ENCODE measurements at regions not wholly inside any gene's neighbourhood (a gene's known extent, or its start where the extent isn't known, plus 50 kb on each side); places are given as distances from the start of the nearest gene placed in this dataset.
"Not testable (repeated sequence)": the region's sequence is repeated elsewhere in the genome, so short reads cannot be mapped to it uniquely, and the experiment has no call there.

GRCh38 chr6:122214605-122215318, 184.7 kb upstream of the HSF2 start:
- DNase-seq = no peak

DNA sequence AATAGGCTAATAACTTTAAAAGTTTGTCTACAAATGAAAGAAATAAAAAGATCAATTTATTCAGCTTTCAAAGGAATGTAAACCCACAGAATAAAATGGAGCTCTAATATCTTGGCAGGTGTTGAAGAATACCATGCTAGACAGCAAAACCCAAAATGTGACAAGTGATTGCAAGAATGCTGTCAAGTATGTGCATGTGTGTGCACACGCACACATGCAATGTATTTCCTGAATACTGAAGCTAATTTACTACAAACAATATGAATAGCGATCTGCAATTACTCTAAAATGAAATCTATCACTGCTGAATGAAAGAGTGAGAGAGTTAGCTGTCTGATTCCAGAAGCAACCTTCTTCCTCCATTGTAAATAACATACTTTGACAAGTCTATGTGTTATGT, 179.2 kb upstream of the HSF2 start:
- no peak for DNase-seq

DNA sequence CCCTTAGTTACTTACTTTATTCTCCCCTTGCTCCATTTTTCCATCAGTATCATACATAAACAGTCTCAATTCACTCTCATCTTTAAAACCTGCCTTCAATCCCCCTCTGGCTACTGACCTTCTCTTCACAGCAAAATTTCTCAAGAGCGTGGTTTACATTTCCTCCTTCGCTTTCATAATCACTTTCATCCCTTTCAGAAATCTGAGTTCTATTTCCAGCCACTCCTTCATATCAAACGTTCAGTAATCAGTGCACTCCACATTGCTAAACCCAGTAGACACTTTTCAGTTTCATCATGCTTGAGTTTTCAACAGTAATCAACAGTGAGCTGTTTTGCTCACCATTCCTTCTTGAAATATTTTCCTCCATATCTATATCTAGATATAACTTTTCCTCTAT, 176.7 kb upstream of the HSF2 start:
- no peak for DNase-seq

- no peak for DNase-seq
Measured at GRCh38 chr6:122223251-122223650, 176.2 kb upstream of the HSF2 start.

DNA sequence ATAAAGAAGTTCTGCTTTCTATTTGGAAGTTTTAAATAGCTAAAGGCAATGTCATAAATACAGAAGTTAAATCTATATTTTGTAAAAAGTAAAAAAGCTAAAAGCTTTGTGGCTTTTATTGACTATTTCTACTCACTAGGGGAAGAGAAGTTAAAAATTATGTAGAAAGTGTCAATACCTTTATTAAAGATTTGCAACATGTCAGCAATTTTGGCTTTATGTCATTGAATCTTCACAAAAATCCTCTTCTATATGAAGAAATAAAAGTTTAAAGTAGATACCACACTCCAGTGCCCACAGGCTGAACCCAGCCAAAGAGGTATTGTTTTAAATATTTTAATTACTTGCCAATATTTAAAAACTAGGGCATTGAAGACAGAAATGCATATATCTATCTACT, 160.6 kb upstream of the HSF2 start:
- no peak for DNase-seq

GRCh38 chr6:122246906-122247658, 152.4 kb upstream of the HSF2 start:
- DNase-seq = no peak

- DNase-seq = no peak
Measured at GRCh38 chr6:122248001-122248669, 151.3 kb upstream of the HSF2 start.

GRCh38 chr6:122248844-122249243, 150.6 kb upstream of the HSF2 start:
- no peak for DNase-seq

DNA sequence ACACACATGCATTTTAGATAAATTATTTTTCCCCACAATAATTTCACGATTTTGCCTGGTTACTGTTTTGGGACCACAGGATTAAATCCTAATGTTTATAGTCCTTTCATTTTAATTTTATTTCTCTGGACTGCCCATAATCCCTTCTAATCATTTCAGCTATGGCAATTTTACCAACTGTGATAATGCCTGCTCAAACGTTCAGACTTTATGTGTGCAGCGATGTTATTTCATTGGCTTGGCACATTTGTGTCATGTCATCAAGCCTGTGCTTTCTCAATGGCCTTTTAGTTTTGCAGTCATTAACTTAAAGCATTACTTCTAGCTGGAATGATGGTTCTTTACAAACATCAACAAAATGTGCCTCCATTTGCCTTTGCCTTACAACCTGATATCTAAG, 140.6 kb upstream of the HSF2 start:
- DNase-seq = no peak

GRCh38 chr6:122264557-122264956, 134.9 kb upstream of the HSF2 start:
- no peak for DNase-seq

GRCh38 chr6:122265755-122266154, 133.7 kb upstream of the HSF2 start:
- no peak for DNase-seq

DNA sequence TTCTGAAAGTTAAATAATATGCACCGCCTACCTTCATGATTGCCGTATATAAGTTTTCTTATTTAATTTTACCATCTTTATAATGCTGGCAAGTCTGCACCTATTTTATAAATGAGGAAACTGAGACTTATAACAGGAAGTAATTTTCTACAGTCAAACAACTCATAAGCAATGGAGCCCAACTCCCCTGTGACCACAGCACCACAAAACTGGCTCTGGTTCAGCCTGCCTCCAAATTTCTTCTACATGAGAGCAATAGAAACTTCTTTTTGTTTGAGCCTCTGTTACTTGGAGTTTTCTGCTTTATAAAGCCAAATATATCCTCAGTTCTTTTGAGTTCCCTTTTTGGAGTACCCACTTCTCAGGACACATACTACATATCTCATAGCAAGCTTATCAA, 131.1 kb upstream of the HSF2 start:
- no peak for DNase-seq

GRCh38 chr6:122276637-122277036, 122.8 kb upstream of the HSF2 start:
- no peak for DNase-seq

DNA sequence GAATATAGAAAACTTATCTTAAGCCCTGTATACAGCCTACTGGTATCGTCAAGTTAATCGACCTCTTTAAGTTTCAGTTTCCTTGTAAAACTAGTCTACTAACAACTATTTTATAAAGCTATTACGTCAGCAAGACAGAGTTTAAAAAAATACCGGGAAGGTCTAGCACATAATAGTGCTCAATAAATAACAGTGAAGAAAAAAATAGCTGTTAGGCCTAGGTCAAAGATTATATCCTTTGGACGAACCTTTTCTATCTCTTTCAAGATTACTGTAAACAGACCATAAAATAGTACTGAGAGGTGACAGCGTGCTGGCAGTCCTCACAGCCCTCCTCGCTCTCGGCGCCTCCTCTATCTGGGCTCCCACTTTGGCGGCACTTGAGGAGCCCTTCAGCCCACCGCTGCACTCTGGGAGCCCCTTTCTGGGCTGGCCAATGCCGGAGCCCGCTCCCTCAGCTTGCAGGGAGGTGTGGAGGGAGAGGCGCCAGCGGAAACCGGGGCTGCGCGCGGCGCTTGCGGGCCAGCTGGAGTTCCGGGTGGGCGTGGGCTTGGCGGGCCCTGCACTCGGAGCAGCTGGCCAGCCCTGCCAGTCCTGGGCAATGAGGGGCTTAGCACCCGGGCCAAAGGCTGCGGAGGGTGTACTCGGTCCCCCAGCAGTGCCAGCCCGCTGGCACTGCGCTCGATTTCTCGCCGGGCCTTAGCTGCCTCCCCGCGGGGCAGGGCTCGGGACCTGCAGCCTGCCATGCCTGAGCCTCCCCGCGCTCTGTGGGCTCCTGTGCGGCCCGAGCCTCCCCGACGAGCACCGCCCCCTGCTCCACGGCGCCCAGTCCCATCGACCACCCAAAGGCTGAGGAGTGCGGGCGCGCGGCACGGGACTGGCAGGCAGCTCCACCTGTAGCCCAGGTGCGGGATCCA, 119.1 kb upstream of the HSF2 start:
- not testable (repeated sequence) for DNase-seq

- DNase-seq = no peak
Measured at GRCh38 chr6:122283884-122284283, 115.6 kb upstream of the HSF2 start.

GRCh38 chr6:122284848-122285247, 114.6 kb upstream of the HSF2 start:
- no peak for DNase-seq

DNA sequence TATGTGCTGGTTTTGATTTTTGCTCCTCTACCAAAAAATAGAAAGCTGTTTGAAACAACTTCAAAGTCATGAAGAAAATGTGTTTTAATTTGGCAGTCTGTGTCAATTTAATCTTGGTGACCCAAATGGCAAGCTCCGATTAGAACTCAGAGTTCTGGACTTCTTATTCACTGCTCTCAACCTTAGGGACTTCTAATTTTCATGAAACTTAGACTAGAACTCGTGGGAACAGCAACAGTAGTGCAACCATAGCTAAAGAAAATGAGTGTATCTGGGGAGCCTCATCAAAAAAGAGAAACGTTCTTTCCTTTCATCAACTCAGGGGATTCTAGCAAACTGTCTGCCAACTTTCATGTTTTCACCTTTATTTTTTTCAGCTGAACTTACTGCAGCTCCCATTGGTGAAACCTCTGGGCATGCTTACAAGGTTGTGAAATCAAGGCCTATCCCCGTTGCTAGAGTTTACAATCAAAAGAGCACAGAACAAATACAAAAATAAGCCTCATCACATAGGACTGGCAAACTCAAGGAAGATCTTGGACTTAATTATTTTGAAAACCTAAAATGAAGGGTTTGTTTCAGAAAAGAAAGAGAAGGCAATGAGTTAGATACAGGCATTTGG, 114.0 kb upstream of the HSF2 start:
- no peak for DNase-seq

- DNase-seq = no peak
Measured at GRCh38 chr6:122286512-122286911, 112.9 kb upstream of the HSF2 start.

DNA sequence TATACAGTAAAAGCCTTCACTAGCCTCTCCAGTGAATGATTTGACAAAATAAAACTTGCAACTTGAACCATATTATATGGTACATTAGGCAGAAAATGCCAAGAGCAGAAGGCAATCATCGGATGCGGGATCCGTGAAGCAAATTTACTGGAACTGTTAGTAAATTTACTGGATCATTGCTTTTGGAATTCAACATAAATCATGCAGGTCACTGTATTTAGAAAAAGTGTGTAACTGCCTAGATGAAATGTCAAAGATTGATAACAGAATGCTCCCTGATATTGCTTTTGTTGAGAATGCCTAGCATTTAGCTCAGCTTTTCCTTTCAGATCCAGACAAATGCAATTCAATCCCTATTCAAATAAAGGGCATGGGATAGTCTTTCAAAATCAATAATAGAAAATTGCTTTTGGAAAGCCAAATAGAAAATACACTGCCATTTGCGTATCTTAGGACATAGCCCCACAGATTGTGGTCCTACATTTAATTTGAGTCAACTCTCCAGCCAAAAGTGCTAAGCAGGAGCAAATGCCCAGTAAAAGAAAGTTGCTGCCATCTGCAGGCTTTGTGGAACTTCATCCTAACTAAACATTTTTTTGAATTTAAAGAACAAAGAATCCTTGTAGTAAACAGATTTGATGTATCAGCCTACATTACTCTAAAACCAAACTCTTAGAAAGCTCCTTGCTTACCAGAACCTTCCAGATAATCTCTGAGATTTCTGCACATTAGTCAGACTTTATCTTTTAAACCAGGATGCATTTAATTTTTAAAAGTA, 109.5 kb upstream of the HSF2 start:
- DNase-seq = no peak

DNA sequence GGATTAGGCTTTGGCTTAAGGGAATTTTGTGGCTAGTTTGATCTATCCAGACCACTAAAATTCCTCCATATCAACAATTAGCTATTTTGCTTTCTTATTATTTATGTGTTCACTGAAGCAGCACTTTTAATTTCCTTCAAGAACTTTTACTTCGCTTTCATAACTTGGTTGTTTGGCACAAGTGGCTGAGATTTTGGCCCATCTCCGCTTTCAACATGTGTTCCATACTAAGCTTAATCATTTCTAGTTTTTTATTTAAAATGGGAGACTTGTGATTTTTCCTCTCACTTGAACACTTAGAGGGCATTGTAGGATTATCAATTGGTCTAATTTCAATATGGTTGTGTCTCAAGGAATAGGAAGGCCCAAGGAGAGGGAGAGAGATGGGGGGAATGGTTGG, 102.4 kb upstream of the HSF2 start:
- no peak for DNase-seq

GRCh38 chr6:122302067-122302466, 97.4 kb upstream of the HSF2 start:
- DNase-seq = no peak

GRCh38 chr6:122307577-122307976, 91.9 kb upstream of the HSF2 start:
- no peak for DNase-seq

Measured in stimulated activated naive CD4-positive, alpha-beta T cell (primary cell).